ENCODE measurements at regions not wholly inside any gene's neighbourhood (a gene's known extent, or its start where the extent isn't known, plus 50 kb on each side); places are given as distances from the start of the nearest gene placed in this dataset.

GRCh38 chr4:137468836-137469235 is 63.5 kb downstream of the PCDH18 start:
- no peak for DNase-seq (ENCODE audit: low read depth)
- no peak overlapping the region for H3K4me3 ChIP-seq (ENCODE audit: low read depth, low read length)
- TF ChIP-seq CTCF (IDR thresholded peaks at IDR 0.05; ENCODE audit: insufficient read depth, low read length), result no peak

- no peak for DNase-seq (ENCODE audit: low read depth)
- H3K4me3 ChIP-seq (ENCODE audit: low read depth, low read length), result no peak overlapping the region
- TF ChIP-seq CTCF (IDR thresholded peaks at IDR 0.05; ENCODE audit: insufficient read depth, low read length), result no peak
These were observed 64.8 kb downstream of the PCDH18 start for GRCh38 chr4:137467537-137467936.

- H3K4me3 ChIP-seq (ENCODE audit: low read depth, low read length), result no peak overlapping the region
- DNase-seq (ENCODE audit: low read depth), result no peak
- TF ChIP-seq CTCF (IDR thresholded peaks at IDR 0.05; ENCODE audit: insufficient read depth, low read length), result no peak
These were observed 68.8 kb downstream of the PCDH18 start for GRCh38 chr4:137463377-137464003.

GRCh38 chr4:137455647-137456321 is 76.5 kb downstream of the PCDH18 start:
- H3K4me3 ChIP-seq (ENCODE audit: low read depth, low read length), result no peak overlapping the region
- no peak for TF ChIP-seq CTCF (IDR thresholded peaks at IDR 0.05; ENCODE audit: insufficient read depth, low read length)
- no peak for DNase-seq (ENCODE audit: low read depth)

- no peak for TF ChIP-seq CTCF (IDR thresholded peaks at IDR 0.05; ENCODE audit: insufficient read depth, low read length)
- no peak for DNase-seq (ENCODE audit: low read depth)
- no peak overlapping the region for H3K4me3 ChIP-seq (ENCODE audit: low read depth, low read length)
These were observed 77.5 kb downstream of the PCDH18 start for GRCh38 chr4:137454767-137455166.

- DNase-seq (ENCODE audit: low read depth), result no peak
- TF ChIP-seq CTCF (IDR thresholded peaks at IDR 0.05; ENCODE audit: insufficient read depth, low read length), result no peak
- H3K4me3 ChIP-seq (ENCODE audit: low read depth, low read length), result no peak overlapping the region
These were observed 79.5 kb downstream of the PCDH18 start for GRCh38 chr4:137452799-137453198.

All from fibroblast of the aortic adventitia (primary cell).